ENCODE measurements at regions not wholly inside any gene's neighbourhood (a gene's known extent, or its start where the extent isn't known, plus 50 kb on each side); places are given as distances from the start of the nearest gene placed in this dataset.

- Mint-ChIP-seq H3K9me3 (peaks cover 0 to 5% (median 0%) of the 10 kb centered on the region in 9 donors), H3K4me1 (no peaks in the 10 kb centered on the region), H3K36me3 (no peaks in the 10 kb centered on the region), H3K4me3 (no peak overlapping the region), H3K27me3 (peaks cover 0 to 12% (median 2%) of the 10 kb centered on the region in 5 donors), H3K27ac (no peak overlapping the region)
- ATAC-seq (no peak), DNase-seq (no peak)
- POLR2A ChIA-PET, result no interaction called here
These were observed 109.1 kb upstream of the CTTNBP2 start for GRCh38 chr7:117982071-117983055.

GRCh38 chr7:117986645-117987269 lies 113.5 kb upstream of the CTTNBP2 start:
- Mint-ChIP-seq H3K27me3 (peaks cover 0 to 7% (median 2%) of the 10 kb centered on the region in 5 donors), H3K4me3 (no peak overlapping the region), H3K9me3 (peaks cover 0 to 10% (median 0%) of the 10 kb centered on the region in 9 donors), H3K4me1 (no peaks in the 10 kb centered on the region), H3K27ac (no peak overlapping the region), H3K36me3 (no peaks in the 10 kb centered on the region)
- POLR2A ChIA-PET, result no interaction called here
- DNase-seq, result no peak
- no peak for ATAC-seq

GRCh38 chr7:117990834-117991233 lies 117.6 kb upstream of the CTTNBP2 start:
- POLR2A ChIA-PET, result no interaction called here
- H3K36me3 Mint-ChIP-seq, result no peaks in the 10 kb centered on the region
- no peaks in the 10 kb centered on the region for H3K4me1 Mint-ChIP-seq
- DNase-seq (no peak), ATAC-seq (no peak)
- H3K27ac Mint-ChIP-seq, result no peak overlapping the region
- peaks cover 0 to 12% (median 2%) of the 10 kb centered on the region in 5 donors for H3K27me3 Mint-ChIP-seq
- H3K4me3 Mint-ChIP-seq, result no peak overlapping the region
- peaks cover 0 to 5% (median 0%) of the 10 kb centered on the region in 9 donors for H3K9me3 Mint-ChIP-seq

- Mint-ChIP-seq H3K9me3 (peaks cover 0 to 7% (median 0%) of the 10 kb centered on the region in 9 donors), H3K27me3 (peaks cover 0 to 12% (median 2%) of the 10 kb centered on the region in 5 donors), H3K4me1 (no peaks in the 10 kb centered on the region), H3K4me3 (no peak overlapping the region), H3K36me3 (no peaks in the 10 kb centered on the region), H3K27ac (no peak overlapping the region)
- POLR2A ChIA-PET, result no interaction called here
- no peak for DNase-seq
- ATAC-seq, result no peak
These were observed 119.6 kb upstream of the CTTNBP2 start for GRCh38 chr7:117992635-117993376.

GRCh38 chr7:117993377-117994003 lies 120.2 kb upstream of the CTTNBP2 start:
- H3K4me1 Mint-ChIP-seq, result no peaks in the 10 kb centered on the region
- no peaks in the 10 kb centered on the region for H3K36me3 Mint-ChIP-seq
- peaks cover 0 to 12% (median 2%) of the 10 kb centered on the region in 5 donors for H3K27me3 Mint-ChIP-seq
- DNase-seq, result no peak
- H3K27ac Mint-ChIP-seq, result no peak overlapping the region
- ATAC-seq, result no peak
- POLR2A ChIA-PET, result no interaction called here
- no peak overlapping the region for H3K4me3 Mint-ChIP-seq
- peaks cover 0 to 7% (median 0%) of the 10 kb centered on the region in 9 donors for H3K9me3 Mint-ChIP-seq

GRCh38 chr7:117995850-117996650 lies 122.8 kb upstream of the CTTNBP2 start:
- Mint-ChIP-seq H3K4me1 (no peaks in the 10 kb centered on the region), H3K4me3 (no peak overlapping the region), H3K36me3 (no peaks in the 10 kb centered on the region), H3K27me3 (peaks cover 0 to 12% (median 0%) of the 10 kb centered on the region in 5 donors), H3K9me3 (peaks cover 0 to 7% (median 0%) of the 10 kb centered on the region in 9 donors), H3K27ac (no peak overlapping the region)
- ATAC-seq (no peak), DNase-seq (no peak)
- POLR2A ChIA-PET, result no interaction called here

GRCh38 chr7:117997862-117998825 lies 124.9 kb upstream of the CTTNBP2 start:
- DNase-seq (no peak), ATAC-seq (no peak)
- POLR2A ChIA-PET, result no interaction called here
- Mint-ChIP-seq H3K27ac (no peak overlapping the region), H3K9me3 (peaks cover 0 to 7% (median 0%) of the 10 kb centered on the region in 9 donors), H3K4me3 (no peak overlapping the region), H3K27me3 (peaks cover 0 to 12% (median 0%) of the 10 kb centered on the region in 5 donors), H3K4me1 (no peaks in the 10 kb centered on the region), H3K36me3 (no peaks in the 10 kb centered on the region)

GRCh38 chr7:118000480-118001202 lies 127.4 kb upstream of the CTTNBP2 start:
- Mint-ChIP-seq H3K4me1 (no peaks in the 10 kb centered on the region), H3K9me3 (peaks cover 0 to 7% (median 0%) of the 10 kb centered on the region in 9 donors), H3K27me3 (peaks cover 1 to 19% (median 5%) of the 10 kb centered on the region in 5 donors), H3K36me3 (no peaks in the 10 kb centered on the region), H3K4me3 (no peak overlapping the region), H3K27ac (no peak overlapping the region)
- POLR2A ChIA-PET, result no interaction called here
- ATAC-seq (no peak), DNase-seq (no peak)

GRCh38 chr7:118003476-118003875 lies 130.2 kb upstream of the CTTNBP2 start:
- POLR2A ChIA-PET, result no interaction called here
- no peak overlapping the region for H3K27ac Mint-ChIP-seq
- no peak overlapping the region for H3K4me3 Mint-ChIP-seq
- no peaks in the 10 kb centered on the region for H3K4me1 Mint-ChIP-seq
- peaks cover 0 to 6% (median 2%) of the 10 kb centered on the region in 9 donors for H3K9me3 Mint-ChIP-seq
- no peak for ATAC-seq
- peaks cover 1 to 29% (median 7%) of the 10 kb centered on the region in 5 donors for H3K27me3 Mint-ChIP-seq
- no peaks in the 10 kb centered on the region for H3K36me3 Mint-ChIP-seq
- DNase-seq, result no peak

GRCh38 chr7:118005026-118005425 lies 131.8 kb upstream of the CTTNBP2 start:
- no peak for ATAC-seq
- Mint-ChIP-seq H3K9me3 (peaks cover 0 to 7% (median 2%) of the 10 kb centered on the region in 9 donors), H3K36me3 (no peaks in the 10 kb centered on the region), H3K27me3 (peaks cover 1 to 29% (median 7%) of the 10 kb centered on the region in 5 donors), H3K27ac (no peak overlapping the region), H3K4me3 (no peak overlapping the region), H3K4me1 (no peaks in the 10 kb centered on the region)
- DNase-seq, result no peak
- POLR2A ChIA-PET, result no interaction called here

Measured in naive thymus-derived CD8-positive, alpha-beta T cell (primary cell).